Aorta (tissue), 5 donors: ENCODE measurements at regions not wholly inside any gene's neighbourhood (a gene's known extent, or its start where the extent isn't known, plus 50 kb on each side); places are given as distances from the start of the nearest gene placed in this dataset.
A peak's percentile ranks its signal among the peaks of the same experiment; 100 is the strongest.

Experiments used
- ATAC-seq: fragments of 200-7000 bp; cut with Tn5 transposase; one replicate; pipeline ENCODE4 v1.9.1; 2022; ENCODE audit warnings: moderate library complexity; ENCODE audit not compliant: low FRiP score
- DNase-seq, 2 donors: peaks; one replicate each; pipeline ENCODE4 v3.0.0-alpha.2; 2020
- H3K27ac ChIP-seq, 2 donors: one replicate each; pipeline ENCODE4 v1.5.1; 2013; ENCODE audit warnings: low read length in 2 of 2, mild to moderate bottlenecking in 2 of 2, moderate library complexity in 2 of 2, control low read depth in 1 of 2, inconsistent platforms in 1 of 2, low read depth in 1 of 2
- H3K27me3 ChIP-seq, 2 donors: one replicate each; pipeline ENCODE4 v1.6.1; 2013; ENCODE audit warnings: control low read depth in 1 of 2, low read length in 1 of 2, mild to moderate bottlenecking in 1 of 2, moderate library complexity in 1 of 2; ENCODE audit not compliant: insufficient read depth in 2 of 2, control insufficient read depth in 1 of 2
- H3K36me3 ChIP-seq, 2 donors: one replicate each; pipeline ENCODE4 v1.6.1; 2013; ENCODE audit warnings: control low read depth in 1 of 2, low read length in 1 of 2, mild to moderate bottlenecking in 1 of 2; ENCODE audit not compliant: insufficient read depth in 2 of 2, control insufficient read depth in 1 of 2
- H3K4me1 ChIP-seq, 2 donors: one replicate each; pipeline ENCODE4 v1.6.1; 2013; ENCODE audit warnings: low read length in 2 of 2, control low read depth in 1 of 2, mild to moderate bottlenecking in 1 of 2, moderate library complexity in 1 of 2; ENCODE audit not compliant: insufficient read depth in 2 of 2, control insufficient read depth in 1 of 2
- H3K4me3 ChIP-seq, 2 donors: one replicate each; pipeline ENCODE4 v1.5.1; 2013; ENCODE audit warnings: low read length in 2 of 2, control low read depth in 1 of 2, mild to moderate bottlenecking in 1 of 2
- H3K9me3 ChIP-seq: one replicate; pipeline ENCODE4 v1.6.1; 2013; ENCODE audit warnings: mild to moderate bottlenecking, low read length; ENCODE audit not compliant: control insufficient read depth
- WGBS, 2 donors: extraction: QIAGEN DNeasy Blood & Tissue Kit; methylation state at CpG; one replicate each; pipeline ENCODE4 v1.1.7; 2013; 5-methylcytosine and 5-hydroxymethylcytosine counted together
- intact Hi-C, 2 donors: fragments of 100-400 bp; cut with DNase I; formaldehyde crosslinking; loops; one replicate each; pipeline versions ENCODE4 v1.14.2 to v1.15.0; 2022
- donor health status: healthy with polysubstance abuse.
- donor health status: Bipolar disorder and iron deficiency.
- donor health status: DM: no; HTN: no; CAD: no.
- donor health status: DM: no; HTN: no; CAD: no.
- donor health status: DM: yes; HTN: yes; CAD: no.

DNA sequence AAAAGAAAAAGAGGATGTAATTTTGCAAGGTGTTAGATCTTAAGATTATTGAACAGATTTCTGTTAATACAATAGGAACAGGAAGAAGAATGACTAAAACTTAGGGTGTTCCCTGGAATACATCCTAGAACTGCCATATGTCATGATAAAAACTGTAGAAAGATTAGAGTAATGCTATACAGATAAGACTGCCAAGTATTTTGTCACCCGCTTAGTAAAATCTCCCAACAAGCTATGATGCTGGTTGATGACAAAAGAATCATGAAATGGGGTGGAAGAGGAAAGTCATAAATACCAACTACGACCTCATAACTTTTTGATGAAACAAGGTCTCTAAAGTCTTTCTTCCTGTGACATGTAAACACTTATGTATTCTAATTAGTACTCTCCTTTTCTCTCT, 163.6 kb upstream of the COL3A1 start:
- no peak for ATAC-seq

DNA sequence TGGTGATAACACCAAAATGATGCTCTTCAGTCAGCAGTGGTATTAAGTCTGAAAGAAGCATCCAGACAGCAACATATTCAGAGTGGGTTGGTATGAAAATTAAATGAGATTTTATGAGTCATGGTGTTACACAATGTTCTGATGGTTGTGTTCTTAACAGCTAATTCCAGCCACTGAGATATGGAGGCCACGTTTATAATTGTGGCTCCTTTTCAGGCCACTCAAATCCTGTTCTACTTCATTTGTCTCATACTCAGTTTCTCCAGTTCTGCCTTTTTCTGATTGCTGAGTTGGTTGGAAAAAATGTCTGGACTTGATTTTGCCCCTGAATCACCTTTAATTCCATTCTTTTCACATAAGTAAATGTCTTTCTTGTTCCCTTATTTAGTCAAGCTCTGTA, 162.7 kb upstream of the COL3A1 start:
- WGBS, 2 donors = 6 to 7% methylated on average over 1 of the region's 1 CpG
- Histone ChIP-seq H3K4me3 (no peak overlapping the region), H3K27ac (peak overlapping the region; percentile 43 to 51), H3K9me3 (no peaks in the 10 kb centered on the region), H3K27me3 (no peaks in the 10 kb centered on the region), H3K36me3 (no peaks in the 10 kb centered on the region), H3K4me1 (peaks cover 0 to 8% of the 10 kb centered on the region in 2 donors)
- intact Hi-C loops = loop anchor here (10.0 kb wide), 1 partner anchor 163 kb away; the partner anchor contains the start of gene COL3A1 (in 2 of the 2)
- DNase-seq (no peak), ATAC-seq (peak; percentile 80)

More for the DNA sequence above, 163.6 kb upstream of the COL3A1 start:
- intact Hi-C loops = loop anchor here (10.0 kb wide), 1 partner anchor 164 kb away; the partner anchor contains the start of gene COL3A1 (in 2 of the 2)
- WGBS, 2 donors = 89 to 90% methylated on average over 2 of the region's 2 CpGs
- Histone ChIP-seq H3K4me3 (no peak overlapping the region), H3K4me1 (peaks cover 0 to 8% of the 10 kb centered on the region in 2 donors), H3K9me3 (no peaks in the 10 kb centered on the region), H3K27ac (peak overlapping the region in 1 of 2 donors; percentile 43), H3K36me3 (no peaks in the 10 kb centered on the region), H3K27me3 (no peaks in the 10 kb centered on the region)
- no peak for DNase-seq

DNA sequence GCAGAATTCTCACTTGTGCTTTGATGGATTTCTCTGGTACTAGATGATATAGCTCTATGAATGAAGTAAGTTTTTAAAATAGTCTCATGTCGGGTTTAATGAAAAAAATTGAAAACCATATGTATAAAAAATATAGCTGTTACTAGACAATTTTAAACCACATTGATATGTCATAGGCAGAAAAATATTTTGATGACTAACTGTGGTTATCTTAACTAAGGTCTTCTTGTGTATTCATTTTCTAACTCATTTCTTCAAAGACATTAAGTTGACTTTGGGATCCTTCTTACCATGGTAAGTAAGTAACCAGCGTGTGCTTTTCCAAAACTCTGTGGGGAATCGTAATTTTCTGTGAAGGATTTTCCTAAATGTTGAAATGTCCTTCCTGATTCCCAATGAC, 160.9 kb upstream of the COL3A1 start:
- H3K4me1 ChIP-seq = peaks cover 0 to 8% of the 10 kb centered on the region in 2 donors
- WGBS, 2 donors = 86 to 88% methylated on average over 3 of the region's 3 CpGs

DNA sequence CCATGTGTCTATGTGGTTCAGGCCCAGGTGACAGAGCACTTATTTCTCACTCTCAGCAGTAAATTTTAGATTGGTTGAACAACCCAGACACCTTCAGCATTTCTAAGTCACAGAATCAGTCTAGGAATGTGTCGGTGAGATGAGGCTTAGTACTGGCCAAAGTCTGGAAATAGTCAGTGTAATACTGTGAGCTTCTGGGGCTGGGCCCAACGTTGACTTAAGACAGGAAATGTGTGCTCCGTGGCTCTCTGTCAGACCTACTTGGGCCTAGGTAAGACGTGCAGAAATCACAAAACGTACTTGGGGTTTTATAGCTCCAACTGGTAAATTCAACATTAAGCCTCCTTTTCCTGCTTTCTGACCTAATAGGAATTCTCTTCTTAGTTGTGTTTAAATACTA, 160.3 kb upstream of the COL3A1 start:
- peak in 1 of 2 donors; percentile 46 for DNase-seq
- ATAC-seq = peak; percentile 47
- Histone ChIP-seq H3K4me3 (no peak overlapping the region), H3K27ac (peak overlapping the region; percentile 43 to 67), H3K36me3 (no peaks in the 10 kb centered on the region), H3K4me1 (peaks cover 0 to 8% of the 10 kb centered on the region in 2 donors), H3K27me3 (no peaks in the 10 kb centered on the region), H3K9me3 (no peaks in the 10 kb centered on the region)
- WGBS, 2 donors = 12 to 16% methylated on average over 5 of the region's 5 CpGs
- intact Hi-C loops = loop anchor here (10.0 kb wide), 1 partner anchor 161 kb away; the partner anchor contains the start of gene COL3A1 (in 2 of the 2)

More for the DNA sequence above, 160.9 kb upstream of the COL3A1 start:
- Histone ChIP-seq H3K27ac (peak overlapping the region in 1 of 2 donors; percentile 43), H3K4me3 (no peak overlapping the region), H3K27me3 (no peaks in the 10 kb centered on the region), H3K9me3 (no peaks in the 10 kb centered on the region), H3K36me3 (no peaks in the 10 kb centered on the region)
- ATAC-seq (no peak), DNase-seq (no peak)
- intact Hi-C loops = loop anchor here (10.0 kb wide), 1 partner anchor 161 kb away; the partner anchor contains the start of gene COL3A1 (in 2 of the 2)

DNA sequence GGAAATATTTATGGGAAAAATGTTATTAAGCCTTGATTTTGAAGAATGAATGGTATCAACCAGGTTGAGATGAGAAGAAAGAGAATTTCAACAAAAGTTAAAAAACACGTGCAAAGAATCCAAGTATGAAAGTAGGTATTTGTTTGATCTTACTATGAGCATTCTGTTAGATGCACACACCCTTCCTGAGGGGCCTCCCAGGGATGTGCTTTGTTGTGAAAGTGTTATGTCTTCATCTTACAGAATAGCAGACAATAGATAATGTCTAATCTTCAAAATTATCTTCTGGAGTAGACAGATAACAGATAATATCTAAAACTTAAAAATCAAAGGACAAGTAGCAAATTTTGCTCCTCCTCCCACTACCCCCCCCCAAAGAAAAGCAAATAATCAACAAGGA, 155.2 kb upstream of the COL3A1 start:
- WGBS, 2 donors = 82 to 89% methylated on average over 1 of the region's 1 CpG
- DNase-seq = no peak
- Histone ChIP-seq H3K4me1 (peaks cover 0 to under 1% of the 10 kb centered on the region in 2 donors), H3K9me3 (no peaks in the 10 kb centered on the region), H3K4me3 (no peak overlapping the region), H3K36me3 (no peaks in the 10 kb centered on the region), H3K27me3 (no peaks in the 10 kb centered on the region), H3K27ac (no peak overlapping the region)
- intact Hi-C loops = loop anchor here (10.0 kb wide), 1 partner anchor 156 kb away; the partner anchor contains the start of gene COL3A1 (in 2 of the 2)
- ATAC-seq = no peak

DNA sequence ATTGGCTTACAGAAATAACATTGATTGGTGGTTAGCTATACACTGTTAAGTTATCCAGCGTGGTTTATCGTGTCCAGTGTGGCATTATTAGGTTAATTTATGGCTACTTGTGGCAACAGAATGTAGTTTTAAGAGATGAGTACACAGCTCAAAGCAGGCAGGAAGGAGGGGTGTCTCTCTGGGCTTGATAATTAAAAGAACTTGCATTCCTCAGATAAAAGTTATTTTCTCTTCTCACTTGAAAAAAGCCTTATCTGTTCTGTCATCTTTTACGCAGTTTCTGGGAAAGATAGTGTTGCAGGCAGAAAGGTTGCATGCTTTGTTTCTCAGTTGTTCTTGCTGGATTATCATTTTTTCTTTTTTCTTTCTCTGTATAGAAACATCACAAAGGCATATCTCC, 154.4 kb upstream of the COL3A1 start:
- Histone ChIP-seq H3K27me3 (no peaks in the 10 kb centered on the region), H3K4me1 (no peaks in the 10 kb centered on the region), H3K36me3 (no peaks in the 10 kb centered on the region), H3K4me3 (no peak overlapping the region), H3K27ac (no peak overlapping the region), H3K9me3 (no peaks in the 10 kb centered on the region)
- 56 to 65% methylated on average over 3 of the region's 3 CpGs for WGBS, 2 donors
- DNase-seq (no peak), ATAC-seq (no peak)
- intact Hi-C loops = loop anchor here (10.0 kb wide), 1 partner anchor 155 kb away; the partner anchor contains the start of gene COL3A1 (in 2 of the 2)

DNA sequence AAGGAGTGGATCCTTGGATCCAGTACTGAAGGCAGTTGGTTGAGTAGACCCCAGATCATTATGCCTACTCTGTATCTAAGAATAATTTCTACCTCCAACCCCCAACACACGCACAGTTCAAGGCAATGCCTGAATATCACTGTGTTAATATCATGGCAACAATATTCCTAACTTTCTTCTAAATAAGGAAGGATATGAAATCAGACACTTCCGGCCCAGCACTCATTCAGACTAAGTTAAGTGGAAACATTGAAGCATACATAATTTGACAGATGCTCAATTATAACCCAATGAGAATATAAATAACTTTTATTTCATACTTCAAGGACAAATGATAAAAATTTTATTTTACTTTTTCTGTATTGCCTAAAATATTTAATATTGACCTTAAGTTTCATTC, 153.6 kb upstream of the COL3A1 start:
- Histone ChIP-seq H3K27ac (no peak overlapping the region), H3K27me3 (no peaks in the 10 kb centered on the region), H3K36me3 (no peaks in the 10 kb centered on the region), H3K9me3 (no peaks in the 10 kb centered on the region), H3K4me1 (no peaks in the 10 kb centered on the region), H3K4me3 (no peak overlapping the region)
- ATAC-seq = no peak
- no peak for DNase-seq
- intact Hi-C loops = no loop called here
- WGBS, 2 donors = 90 to 93% methylated on average over 2 of the region's 2 CpGs

DNA sequence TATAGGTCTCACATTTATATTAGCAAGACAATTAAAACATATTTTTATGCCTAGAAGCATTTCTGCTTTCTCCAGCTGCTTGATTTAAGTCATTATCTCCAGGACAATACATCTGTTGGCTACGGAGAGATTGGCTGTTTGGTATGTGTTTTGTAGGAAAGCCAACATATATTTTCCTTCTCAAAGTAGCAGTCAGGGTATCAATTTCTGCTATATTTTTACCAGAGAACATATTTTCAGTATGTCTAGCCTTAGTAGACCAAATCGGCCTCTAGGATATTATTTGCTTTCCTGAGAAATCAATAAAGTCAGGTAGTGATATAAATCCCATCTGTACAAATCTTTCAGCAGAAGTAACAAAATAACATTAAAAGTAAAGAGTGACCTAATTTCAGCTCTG, 150.0 kb upstream of the COL3A1 start:
- Histone ChIP-seq H3K27me3 (no peaks in the 10 kb centered on the region), H3K4me1 (no peaks in the 10 kb centered on the region), H3K36me3 (no peaks in the 10 kb centered on the region), H3K4me3 (no peak overlapping the region), H3K27ac (no peak overlapping the region), H3K9me3 (no peaks in the 10 kb centered on the region)
- no peak for DNase-seq
- ATAC-seq = no peak
- intact Hi-C loops = no loop called here
- WGBS, 2 donors = 46 to 61% methylated on average over 2 of the region's 2 CpGs

DNA sequence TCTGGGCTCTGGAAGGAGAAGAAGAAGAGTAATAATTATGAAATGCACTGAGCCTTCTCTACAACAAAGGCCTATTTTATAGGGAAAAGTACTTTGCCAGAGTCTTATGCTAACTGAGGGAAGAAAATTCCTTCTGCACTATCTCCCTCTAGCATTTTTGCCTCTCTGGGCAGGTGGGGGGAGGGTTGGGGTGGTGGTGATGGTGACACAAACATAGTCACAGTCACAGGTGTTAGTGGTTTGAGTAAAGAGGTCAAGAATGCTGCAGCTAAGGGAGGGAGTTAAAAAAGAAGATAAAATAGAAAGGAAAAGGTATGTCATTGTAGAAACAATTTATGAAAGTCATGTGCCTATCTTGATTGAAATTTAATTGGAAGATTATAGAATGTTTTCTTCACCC, 140.8 kb upstream of the COL3A1 start:
- intact Hi-C loops = no loop called here
- Histone ChIP-seq H3K9me3 (peaks cover 3% of the 10 kb centered on the region), H3K27me3 (no peaks in the 10 kb centered on the region), H3K4me1 (no peaks in the 10 kb centered on the region), H3K27ac (no peak overlapping the region), H3K4me3 (no peak overlapping the region), H3K36me3 (no peaks in the 10 kb centered on the region)
- ATAC-seq (no peak), DNase-seq (no peak)
